Body of pancreas (tissue), 4 donors: ENCODE measurements at regions not wholly inside any gene's neighbourhood (a gene's known extent, or its start where the extent isn't known, plus 50 kb on each side); places are given as distances from the start of the nearest gene placed in this dataset.

ENCODE experiments used
- ATAC-seq: fragments of 150-250 bp; one replicate; pipeline ENCODE4 v1.9.1; 2016
- DNase-seq, 4 donors: peaks; one replicate each; pipeline ENCODE4 v3.0.0-alpha.2; 2019
- H3K27ac ChIP-seq, 4 donors: fragments of 200-600 bp; sonication (generic); 1 replicate in 3 of 4; 2 replicates in 1 of 4; pipeline versions ENCODE4 v1.5.1 to v1.6.1; 2016 to 2019; ENCODE audit warnings: mild to moderate bottlenecking in 1 of 4, mixed read lengths in 1 of 4, moderate library complexity in 1 of 4
- H3K27me3 ChIP-seq, 2 donors: fragments of 200-600 bp; sonication (generic); one replicate each; pipeline ENCODE4 v1.6.0; 2016; ENCODE audit warnings: mild to moderate bottlenecking in 1 of 2
- H3K36me3 ChIP-seq, 2 donors: fragments of 200-600 bp; sonication (generic); replicated peaks in 1 of 2; 2 replicates each; pipeline ENCODE4 v1.5.1; 2016; ENCODE audit warnings: low read depth in 2 of 2; ENCODE audit not compliant: insufficient read depth in 1 of 2
- H3K4me1 ChIP-seq: fragments of 200-600 bp; sonication (generic); one replicate; pipeline ENCODE4 v1.6.0; 2016
- H3K4me3 ChIP-seq, 2 donors: fragments of 200-600 bp; sonication (generic); 1 replicate in 1 of 2; 2 replicates in 1 of 2; pipeline ENCODE4 v1.5.1; 2016 to 2019
- H3K9me3 ChIP-seq, 3 donors: fragments of 200-600 bp; sonication (generic); 1 replicate in 2 of 3; 2 replicates in 1 of 3; pipeline ENCODE4 v1.5.1; 2016
- POLR2A ChIP-seq, 3 donors: fragments of 450-650 bp; IDR thresholded peaks; one replicate each; pipeline ENCODE4 v1.6.1; 2016; ENCODE audit warnings: antibody characterized with exemption in 3 of 3, mild to moderate bottlenecking in 2 of 3
- WGBS, 2 donors: methylation state at CpG; one replicate each; pipeline ENCODE4 v1.1.5; 2017; 5-methylcytosine and 5-hydroxymethylcytosine counted together
- intact Hi-C: fragments of 100-400 bp; cut with DNase I; formaldehyde crosslinking; loops from one replicate; pipeline ENCODE4 v1.15.1; 2023
- TF ChIP-seq, protein P1 (sequence below), 7 experiments: fragments of 450-650 bp in 4 of 7; fragments of 200-600 bp in 3 of 7; sonication (generic) in 3 of 7; IDR thresholded peaks; one replicate each; pipeline ENCODE4 v1.5.1; 2016 to 2019; ENCODE audit warnings: antibody characterized with exemption in 7 of 7

DNA sequence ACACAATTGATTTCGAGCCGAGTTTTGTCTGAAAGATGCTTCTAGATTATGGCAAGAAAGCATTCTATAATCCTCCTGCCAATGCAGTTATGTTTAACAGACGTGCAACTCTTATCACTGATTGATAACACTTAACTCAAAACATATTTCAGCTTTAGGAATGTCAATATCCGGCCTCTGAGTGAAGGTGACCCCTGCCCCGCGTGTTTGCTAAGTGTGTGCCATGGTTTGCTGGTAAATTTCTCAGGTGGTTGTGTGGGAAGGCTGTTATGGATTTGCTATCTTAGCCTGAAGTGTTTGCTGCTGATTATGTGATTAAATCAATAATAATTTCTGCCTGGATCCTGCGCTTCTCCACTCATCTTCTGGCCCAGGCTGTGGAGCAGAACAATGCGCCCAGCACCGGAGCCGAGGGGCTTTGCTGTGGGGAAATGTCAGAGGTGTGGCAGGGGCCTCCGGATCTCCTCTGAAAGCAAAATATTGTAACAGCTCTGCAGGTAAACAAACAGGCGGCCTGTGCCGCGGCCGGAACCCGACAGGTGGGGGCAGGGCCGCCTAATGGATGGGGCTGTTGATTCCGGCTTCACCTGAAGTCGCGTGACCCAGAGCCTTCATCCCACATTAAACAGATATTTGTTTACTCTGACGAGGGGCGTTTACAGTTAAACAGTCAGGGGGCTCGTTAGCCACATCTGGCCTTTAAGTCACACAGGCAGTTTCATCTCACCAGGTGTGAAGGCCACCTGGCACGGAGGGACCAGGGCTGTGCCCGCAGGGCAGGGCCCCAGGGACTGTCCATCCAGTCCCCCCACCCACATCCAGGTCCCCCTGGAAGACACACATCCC is 210.7 kb upstream of the SALL3 start:
- no peaks in the 10 kb centered on the region for H3K36me3 ChIP-seq
- H3K27ac ChIP-seq, result no peak overlapping the region
- TF ChIP-seq, protein P1, sequence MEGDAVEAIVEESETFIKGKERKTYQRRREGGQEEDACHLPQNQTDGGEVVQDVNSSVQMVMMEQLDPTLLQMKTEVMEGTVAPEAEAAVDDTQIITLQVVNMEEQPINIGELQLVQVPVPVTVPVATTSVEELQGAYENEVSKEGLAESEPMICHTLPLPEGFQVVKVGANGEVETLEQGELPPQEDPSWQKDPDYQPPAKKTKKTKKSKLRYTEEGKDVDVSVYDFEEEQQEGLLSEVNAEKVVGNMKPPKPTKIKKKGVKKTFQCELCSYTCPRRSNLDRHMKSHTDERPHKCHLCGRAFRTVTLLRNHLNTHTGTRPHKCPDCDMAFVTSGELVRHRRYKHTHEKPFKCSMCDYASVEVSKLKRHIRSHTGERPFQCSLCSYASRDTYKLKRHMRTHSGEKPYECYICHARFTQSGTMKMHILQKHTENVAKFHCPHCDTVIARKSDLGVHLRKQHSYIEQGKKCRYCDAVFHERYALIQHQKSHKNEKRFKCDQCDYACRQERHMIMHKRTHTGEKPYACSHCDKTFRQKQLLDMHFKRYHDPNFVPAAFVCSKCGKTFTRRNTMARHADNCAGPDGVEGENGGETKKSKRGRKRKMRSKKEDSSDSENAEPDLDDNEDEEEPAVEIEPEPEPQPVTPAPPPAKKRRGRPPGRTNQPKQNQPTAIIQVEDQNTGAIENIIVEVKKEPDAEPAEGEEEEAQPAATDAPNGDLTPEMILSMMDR (IDR thresholded peaks at IDR 0.05), result no peak
- TF ChIP-seq POLR2A (IDR thresholded peaks at IDR 0.05), result no peak
- no peak overlapping the region for H3K4me3 ChIP-seq
- DNase-seq (peak in 1 of 4 donors; percentile 28), ATAC-seq (no peak)
- no peaks in the 10 kb centered on the region for H3K27me3 ChIP-seq
- WGBS, 2 donors, result 3 to 15% methylated on average over 11 to 25 of the region's 25 CpGs
- intact Hi-C loops, result no loop called here
- H3K9me3 ChIP-seq, result no peaks in the 10 kb centered on the region
- peaks cover 19% of the 10 kb centered on the region for H3K4me1 ChIP-seq

DNA sequence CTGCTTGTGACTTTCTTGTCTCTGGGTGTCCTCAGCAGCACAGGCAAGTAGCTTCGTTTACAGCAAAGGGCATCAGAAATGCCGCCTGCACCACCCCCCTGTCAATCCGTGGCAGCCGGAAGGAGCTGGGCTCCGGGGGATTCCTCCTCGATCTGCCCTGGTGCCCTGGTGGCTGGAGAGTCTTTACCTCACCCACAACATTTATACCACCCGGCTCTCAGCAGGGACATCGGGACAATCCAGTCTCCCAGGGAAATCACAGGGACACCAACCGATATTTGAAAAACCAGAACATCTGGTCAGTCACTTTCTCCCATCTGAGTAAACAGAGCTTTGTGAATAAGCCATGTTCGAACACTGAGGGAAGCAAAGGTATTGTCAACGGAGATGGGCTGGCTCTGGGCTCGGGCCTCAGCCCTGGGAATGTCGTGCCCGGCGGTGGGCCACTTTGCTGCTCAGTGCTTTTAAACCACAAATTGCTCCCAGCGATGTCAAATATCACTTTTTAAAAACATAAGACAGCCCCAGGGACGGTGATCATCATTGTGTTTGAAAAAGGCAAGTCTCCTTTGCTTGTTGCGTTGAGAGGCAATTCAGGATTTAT is 210.0 kb upstream of the SALL3 start:
- H3K36me3 ChIP-seq, result no peaks in the 10 kb centered on the region
- H3K27me3 ChIP-seq, result no peaks in the 10 kb centered on the region
- ATAC-seq (no peak), DNase-seq (no peak)
- no peak overlapping the region for H3K4me3 ChIP-seq
- intact Hi-C loops, result no loop called here
- TF ChIP-seq, protein P1 (IDR thresholded peaks at IDR 0.05), result no peak
- no peak for TF ChIP-seq POLR2A (IDR thresholded peaks at IDR 0.05)
- no peaks in the 10 kb centered on the region for H3K9me3 ChIP-seq
- 53 to 57% methylated on average over 17 to 18 of the region's 18 CpGs for WGBS, 2 donors
- no peak overlapping the region for H3K27ac ChIP-seq
- H3K4me1 ChIP-seq, result peaks cover 19% of the 10 kb centered on the region

DNA sequence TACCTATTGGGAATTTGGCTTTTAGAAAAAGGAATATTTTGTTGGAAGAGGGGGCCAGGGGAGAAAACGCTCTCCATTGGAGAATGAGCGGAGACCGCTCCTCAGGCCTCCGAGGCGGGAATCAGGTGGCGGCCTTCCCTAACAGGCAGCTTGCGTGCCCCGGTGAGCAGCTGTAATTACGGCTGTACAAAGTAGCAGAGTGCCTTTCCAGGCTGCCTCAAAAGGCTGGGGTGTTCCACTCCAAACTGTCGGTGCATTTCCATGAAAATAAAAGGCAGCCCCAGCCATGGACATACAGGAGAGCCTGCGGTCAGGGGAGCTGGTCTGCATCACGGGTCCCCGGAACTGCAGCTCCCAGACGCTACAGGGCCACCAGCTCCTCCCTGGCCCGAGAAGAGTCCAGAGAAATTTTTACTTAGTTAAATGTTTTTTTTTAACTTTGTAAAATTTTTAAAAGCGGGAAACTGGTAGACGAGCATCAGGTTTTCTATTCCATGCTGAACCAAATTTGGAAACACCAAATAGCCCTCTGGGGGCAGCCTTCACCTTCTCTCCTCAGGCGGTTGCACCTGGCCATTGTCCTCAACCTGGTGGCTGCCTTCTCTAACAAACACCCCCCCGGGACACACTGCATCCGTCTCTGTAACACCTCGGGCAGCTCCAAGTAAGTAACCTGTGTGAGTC is 209.3 kb upstream of the SALL3 start:
- Histone ChIP-seq H3K27ac (no peak overlapping the region), H3K4me1 (peaks cover 19% of the 10 kb centered on the region), H3K4me3 (no peak overlapping the region), H3K27me3 (no peaks in the 10 kb centered on the region), H3K9me3 (no peaks in the 10 kb centered on the region), H3K36me3 (no peaks in the 10 kb centered on the region)
- no peak for DNase-seq
- TF ChIP-seq POLR2A (IDR thresholded peaks at IDR 0.05), result no peak
- no peak for ATAC-seq
- 62 to 66% methylated on average over 21 of the region's 21 CpGs for WGBS, 2 donors
- intact Hi-C loops, result no loop called here

DNA sequence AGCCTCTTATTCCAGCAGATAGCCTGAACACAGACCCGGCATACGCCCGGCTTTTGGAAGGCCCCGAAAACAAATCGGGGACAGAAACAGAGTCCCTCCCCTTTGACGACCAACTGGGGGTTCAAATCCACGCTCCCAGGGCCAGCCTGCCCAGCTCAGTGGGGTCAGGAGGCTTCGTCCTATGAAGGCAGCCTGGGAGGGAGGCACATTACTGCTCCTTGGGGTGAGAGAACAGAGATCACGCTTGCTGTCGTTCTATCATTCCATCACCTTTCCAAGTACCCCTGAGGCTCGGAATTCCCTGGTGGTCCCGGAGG is 208.8 kb upstream of the SALL3 start:
- DNase-seq (no peak), ATAC-seq (no peak)
- Histone ChIP-seq H3K36me3 (no peaks in the 10 kb centered on the region), H3K27me3 (no peaks in the 10 kb centered on the region), H3K4me1 (peaks cover 19% of the 10 kb centered on the region), H3K4me3 (no peak overlapping the region), H3K27ac (no peak overlapping the region), H3K9me3 (no peaks in the 10 kb centered on the region)
- intact Hi-C loops, result no loop called here
- 63 to 78% methylated on average over 9 to 12 of the region's 12 CpGs for WGBS, 2 donors
- TF ChIP-seq, protein P1 (IDR thresholded peaks at IDR 0.05), result no peak
- no peak for TF ChIP-seq POLR2A (IDR thresholded peaks at IDR 0.05)
